HG03039 (cell line): ENCODE measurements at regions not wholly inside any gene's neighbourhood (a gene's known extent, or its start where the extent isn't known, plus 50 kb on each side); places are given as distances from the start of the nearest gene placed in this dataset.

Experiments
- ATAC-seq: cut with Tn5 transposase; IDR thresholded peaks from one replicate; pipeline ENCODE4 v1.9.1; 2021; ENCODE audit warnings: mild to moderate bottlenecking, moderate library complexity; ENCODE audit not compliant: unreplicated experiment

DNA sequence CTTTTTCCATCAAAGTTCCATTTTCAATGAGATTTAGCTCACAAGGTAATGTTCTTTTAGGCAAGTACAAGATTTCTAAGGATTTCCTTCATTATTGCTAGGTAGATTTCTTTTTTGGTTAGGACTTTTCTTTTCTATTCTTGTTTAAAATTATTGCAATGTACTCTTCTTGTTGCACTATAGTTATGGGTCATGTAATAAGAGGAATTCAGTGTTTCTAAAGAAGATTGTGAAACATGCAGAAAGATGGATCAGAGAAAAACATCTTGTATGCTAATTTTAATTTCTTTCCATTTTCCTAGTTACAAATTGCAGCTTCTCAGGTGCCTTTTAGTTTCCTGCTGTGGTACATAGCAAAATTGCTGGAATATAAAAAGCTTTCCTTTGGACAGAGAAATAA lies 56.1 kb downstream of the BTG1 start:
- ATAC-seq = no peak

DNA sequence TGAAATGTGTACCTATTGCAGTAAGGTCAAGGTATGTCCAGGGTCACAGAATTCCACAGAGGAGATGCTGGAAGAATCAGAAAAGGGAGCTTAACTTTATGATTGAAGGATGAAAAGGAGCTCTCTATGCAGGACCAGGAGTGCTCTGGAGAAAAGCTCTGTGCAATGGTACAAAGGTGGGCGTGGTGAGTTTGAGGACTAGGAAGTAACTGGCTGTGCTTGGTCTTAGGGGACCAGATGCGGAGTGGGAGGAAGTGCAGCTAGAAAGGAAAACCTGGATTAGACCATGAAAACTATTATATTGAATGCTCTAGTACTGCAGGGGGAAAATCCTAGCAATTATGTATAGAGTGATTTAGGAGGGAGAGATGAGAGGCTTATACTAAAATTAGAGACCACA lies 56.8 kb downstream of the BTG1 start:
- no peak for ATAC-seq

DNA sequence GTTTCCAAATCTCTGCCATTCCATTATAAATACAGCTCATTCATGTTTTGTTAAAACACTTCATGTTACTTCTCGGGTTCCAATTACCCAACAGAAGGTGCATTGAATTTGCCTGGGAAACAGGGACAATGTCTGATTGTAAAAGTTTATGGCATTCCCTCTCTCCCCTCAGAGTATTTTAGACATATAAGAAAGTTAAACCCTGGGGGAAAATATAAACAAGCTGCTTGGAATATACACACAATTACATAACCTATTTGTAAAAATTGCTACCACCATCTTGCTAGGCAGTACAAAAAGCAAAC lies 60.0 kb downstream of the BTG1 start:
- no peak for ATAC-seq

DNA sequence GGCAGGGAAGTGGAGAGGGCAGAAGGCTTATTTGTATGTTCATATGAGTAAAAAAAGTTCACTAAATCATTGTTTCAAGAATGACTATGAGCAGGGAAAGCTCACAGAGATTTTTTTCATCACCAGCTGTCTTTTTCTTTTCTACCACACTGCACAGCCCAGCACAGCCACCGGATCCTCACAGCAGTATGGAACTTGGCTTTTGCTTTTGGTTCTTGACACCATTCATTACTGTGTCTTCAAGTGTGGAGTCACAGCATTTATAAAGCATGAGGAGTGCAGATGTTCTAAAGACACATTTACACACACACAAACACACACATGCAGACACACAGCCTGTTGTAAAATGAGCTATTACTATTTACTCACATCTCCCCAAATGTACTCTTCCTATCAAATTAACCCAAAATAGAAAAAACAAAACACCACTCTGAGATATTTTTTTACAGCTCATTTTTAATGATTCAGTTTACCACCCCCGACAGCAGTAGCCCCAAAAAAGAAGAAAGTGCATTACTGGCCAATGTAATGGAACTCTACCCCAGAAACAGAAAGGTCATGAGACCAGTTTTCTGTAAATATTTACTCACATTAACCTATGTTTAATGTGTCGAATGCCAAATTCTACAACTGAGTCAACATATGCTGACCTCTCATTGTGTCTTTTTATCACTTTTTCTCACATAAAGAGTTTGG lies 60.5 kb downstream of the BTG1 start:
- no peak for ATAC-seq

DNA sequence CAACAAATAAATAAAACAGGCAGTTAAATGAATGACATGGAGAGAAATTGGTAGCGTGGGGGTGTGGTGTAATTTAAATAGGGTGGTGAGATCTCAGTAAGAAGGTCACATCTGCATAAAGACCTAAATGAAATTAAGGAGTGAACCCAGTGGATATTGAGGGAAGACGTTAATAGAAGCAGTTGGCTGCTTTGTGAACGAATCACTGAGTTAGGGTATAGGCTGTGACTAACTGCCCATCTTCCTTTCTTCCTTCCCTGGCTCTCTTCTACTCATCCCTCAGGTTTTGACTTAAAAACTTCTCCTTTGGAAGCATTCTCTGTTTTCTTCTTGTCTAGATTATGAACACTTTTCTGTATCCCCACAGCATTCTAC lies 64.7 kb downstream of the BTG1 start:
- ATAC-seq = no peak

DNA sequence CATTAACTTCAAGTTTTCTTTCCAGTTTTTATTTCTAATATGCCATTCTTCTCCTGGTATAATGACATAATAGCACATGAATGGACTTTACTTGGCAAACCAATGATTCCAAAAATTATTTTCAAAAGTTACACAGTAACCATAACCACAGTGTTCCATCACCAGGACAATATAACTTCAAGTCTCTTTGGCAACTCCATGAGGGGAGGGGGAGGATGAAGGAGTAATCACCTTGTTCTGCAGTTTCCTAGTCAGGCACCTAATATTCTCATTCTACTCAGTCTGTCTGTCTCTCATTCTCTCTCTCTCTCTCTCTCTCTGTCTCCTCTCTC lies 66.6 kb downstream of the BTG1 start:
- ATAC-seq = no peak

DNA sequence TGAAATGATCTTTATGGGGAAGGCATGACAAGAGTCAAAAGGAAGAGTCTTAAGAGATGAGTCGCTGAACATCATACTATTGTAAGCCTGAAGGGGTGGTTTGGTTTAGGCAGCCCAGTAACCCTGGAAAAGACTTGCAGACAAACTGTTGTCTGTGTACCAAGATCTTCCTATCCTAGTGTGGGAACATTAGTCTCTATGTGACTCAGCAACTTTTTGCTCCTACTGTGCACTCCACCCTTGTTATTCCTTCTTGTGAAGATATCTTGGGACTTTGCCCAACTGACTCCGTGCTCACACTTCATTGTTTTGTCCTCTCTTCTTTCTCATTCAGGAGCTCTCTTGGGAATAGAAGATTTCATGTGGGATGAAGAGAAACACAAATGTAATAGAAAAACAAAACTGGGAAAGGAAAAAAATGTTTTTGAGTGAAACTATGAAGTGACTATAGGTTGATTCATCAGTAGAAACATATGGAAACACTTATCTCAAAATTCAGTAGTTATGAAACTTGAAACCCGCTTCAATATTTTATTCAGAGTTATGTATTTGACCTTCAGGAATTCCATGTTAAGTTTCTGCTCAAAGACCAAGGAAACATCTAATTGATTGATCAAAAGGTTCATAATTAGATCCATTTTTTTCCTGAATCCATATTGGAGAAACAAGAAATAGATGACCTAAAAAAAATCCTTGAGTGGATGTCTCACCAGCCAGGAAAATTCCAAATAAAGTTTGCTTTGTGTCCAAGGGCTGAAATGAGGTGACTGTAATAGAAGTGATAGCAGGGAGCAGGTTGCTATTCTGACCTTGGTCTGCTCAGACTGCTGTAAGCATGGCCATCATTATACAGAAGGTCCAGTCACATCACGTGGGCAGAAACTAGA lies 67.2 kb downstream of the BTG1 start:
- no peak for ATAC-seq

DNA sequence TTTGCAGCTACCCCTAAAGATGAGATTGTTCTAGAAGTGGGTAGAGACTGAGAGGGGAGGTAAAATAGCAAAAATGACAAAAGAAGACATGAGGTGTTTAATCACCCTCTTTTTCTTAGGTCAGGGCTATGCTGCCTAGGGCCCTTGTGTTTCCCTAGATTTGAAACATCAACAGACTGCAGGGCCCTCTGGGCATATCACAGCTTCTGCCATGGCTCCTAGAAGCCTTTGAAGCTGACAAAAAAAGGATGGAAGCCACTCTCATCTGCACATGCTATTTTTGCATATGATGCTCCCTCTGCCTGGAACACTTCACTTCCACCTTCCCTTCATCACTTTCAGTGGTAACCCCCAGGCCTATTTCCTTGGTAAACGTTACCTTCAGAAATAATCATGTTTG lies 68.1 kb downstream of the BTG1 start:
- no peak for ATAC-seq

DNA sequence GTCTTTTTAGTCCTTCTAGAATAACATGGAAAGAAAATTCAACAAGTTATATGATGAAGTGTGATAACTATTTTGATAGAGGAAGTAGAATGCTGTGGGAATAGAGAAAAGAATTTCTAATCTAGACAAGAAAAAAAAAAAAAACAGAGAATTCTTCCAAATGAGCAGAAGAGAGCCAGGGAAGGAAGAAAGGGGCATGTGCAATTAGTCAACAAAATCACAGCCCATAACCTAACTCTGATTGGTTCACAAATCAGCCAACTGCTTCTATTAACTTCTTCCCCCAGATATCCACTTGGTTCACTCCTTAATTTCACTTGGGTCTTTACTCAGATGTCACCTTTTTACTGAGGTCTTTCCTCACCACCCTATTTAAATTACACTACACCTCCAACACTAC lies 69.5 kb downstream of the BTG1 start:
- ATAC-seq = no peak

DNA sequence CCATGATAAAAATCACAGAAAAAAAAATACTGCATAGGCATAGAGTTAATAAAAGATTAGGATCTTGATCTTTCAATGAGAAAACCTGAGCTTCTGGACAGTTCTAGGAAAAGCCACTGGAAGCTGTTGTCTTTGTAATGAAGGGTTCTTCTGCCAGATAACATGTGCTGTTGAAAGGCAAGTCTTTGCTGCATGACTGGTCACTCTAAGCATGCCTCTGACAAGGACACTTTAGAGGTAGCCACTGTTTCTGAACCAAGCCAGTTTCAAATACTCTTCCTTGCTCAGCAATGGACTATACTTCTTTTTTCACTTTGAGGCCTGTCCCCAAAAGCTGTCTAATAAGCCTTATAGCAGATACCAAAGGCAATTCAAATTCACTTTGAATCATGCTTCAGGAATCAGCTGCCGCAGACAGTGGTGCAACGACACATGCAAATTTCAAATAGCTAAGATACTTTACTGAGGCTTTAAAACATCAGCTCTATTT lies 70.2 kb downstream of the BTG1 start:
- no peak for ATAC-seq

DNA sequence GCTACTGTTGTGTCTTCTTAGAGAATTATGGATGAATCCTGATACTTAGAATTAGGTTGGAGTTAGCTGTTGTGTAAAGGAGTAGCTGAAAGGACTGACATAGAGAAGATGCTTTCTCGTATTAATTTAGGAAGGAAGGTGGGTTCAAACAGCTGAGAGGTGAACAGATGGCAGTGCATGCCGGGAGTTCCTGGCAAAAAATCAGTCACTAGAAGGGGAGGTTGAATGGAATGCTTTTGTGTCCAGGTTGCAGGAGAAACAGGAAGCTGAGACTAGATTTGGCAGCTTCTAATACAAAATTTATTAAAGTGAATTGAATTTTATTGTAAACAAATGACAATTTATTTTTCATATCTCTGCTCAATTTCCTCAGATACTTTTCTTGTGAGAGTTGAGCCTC lies 70.8 kb downstream of the BTG1 start:
- no peak for ATAC-seq

DNA sequence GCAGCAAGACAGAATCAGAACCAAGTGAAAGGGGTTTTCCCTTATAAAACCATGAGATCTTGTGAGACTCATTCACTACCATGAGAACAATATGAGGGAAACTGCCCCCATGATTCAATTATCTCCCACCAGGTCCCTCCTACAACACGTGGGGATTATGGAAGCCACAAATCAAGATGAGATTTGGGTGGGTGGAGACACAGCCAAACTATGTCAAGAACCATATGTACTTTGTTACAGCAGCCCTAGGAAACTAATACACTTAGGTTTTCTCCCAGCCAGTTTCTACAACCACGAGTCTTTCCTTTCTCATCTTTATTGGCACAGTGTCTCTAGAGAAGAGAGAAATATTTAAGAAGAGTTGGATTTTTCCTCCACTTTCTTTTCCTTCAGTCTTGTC lies 72.6 kb downstream of the BTG1 start:
- no peak for ATAC-seq

DNA sequence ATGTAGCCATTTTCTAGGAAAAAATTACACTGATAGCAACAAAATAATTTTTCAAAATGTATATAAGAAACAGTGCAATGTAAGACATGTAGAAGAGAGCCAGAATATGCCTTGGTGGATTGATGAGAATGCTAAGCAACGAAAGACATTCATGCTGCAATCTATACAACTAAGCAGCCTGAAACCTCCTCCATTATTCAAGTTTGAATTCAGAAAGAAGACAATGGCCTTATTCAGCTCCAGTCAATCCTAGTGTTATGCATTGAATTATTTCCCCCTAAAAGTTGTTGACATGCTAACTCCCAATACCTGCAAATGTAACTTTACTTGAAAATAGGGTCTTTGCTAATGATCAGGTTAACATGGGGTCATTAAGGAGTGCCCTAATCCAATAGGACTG lies 73.5 kb downstream of the BTG1 start:
- ATAC-seq = no peak

DNA sequence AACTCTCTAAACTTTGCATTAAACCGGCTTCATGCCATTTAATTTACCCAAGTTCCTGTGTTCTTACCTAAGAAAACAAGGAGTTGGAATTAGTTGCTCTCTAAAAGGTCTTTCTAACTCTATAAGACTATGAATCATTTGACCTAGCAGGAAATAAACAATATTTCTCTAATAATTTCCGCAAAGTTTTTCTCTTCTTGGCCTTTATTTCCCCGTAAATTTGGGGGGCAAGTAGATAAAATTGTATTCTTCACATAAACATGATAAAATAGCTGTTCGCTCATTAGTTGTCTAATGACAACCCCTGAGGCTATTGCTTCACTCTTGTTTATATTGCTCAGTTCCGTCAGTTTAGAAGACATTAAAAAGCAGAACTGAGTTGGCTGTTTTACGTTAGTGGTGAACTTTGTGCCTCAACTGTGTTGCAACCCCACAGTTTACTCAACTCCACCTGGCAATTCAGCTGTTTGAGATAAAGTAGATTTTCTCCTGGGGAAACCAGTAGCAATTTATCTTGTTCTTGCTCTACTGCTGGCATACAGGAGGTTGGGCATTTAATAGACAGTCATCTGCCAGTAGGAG lies 74.7 kb downstream of the BTG1 start:
- ATAC-seq = no peak

DNA sequence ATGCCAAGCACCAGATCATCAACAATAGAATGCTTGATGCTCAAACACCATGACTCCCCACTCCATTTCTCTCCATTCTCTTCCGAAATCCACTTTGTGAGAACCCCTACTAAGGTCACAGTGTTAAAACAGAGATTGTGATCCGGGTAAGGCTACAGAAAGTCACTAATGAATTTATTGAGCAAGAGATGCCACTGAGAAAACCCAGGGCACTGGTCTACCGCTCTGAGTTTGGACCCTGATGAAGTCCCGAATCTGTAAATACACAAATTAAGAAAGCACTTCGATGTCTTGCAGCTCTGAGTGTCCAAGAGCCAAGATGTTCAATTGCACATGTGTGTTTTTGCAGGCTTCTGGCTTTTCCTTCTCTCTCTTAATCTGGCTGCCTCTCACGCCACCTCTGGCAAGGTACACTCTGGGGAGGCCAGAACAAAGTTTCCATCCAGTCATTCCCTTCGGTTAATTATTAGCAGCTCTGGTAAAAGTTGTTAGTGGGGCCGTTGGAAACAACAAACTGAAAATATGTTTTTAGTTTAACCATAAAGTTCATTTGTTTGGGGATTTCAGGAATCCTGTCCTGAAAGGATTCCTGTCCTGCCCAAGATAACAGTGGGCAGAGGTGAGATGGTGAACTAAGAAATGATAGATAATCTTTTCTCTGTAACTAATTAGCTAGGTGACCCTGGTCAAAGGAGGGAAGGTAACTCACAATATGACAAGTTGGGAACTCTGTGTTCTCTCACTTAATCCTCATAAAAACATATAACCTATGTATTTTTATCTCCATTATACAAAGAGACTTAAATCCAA lies 75.4 kb downstream of the BTG1 start:
- no peak for ATAC-seq

DNA sequence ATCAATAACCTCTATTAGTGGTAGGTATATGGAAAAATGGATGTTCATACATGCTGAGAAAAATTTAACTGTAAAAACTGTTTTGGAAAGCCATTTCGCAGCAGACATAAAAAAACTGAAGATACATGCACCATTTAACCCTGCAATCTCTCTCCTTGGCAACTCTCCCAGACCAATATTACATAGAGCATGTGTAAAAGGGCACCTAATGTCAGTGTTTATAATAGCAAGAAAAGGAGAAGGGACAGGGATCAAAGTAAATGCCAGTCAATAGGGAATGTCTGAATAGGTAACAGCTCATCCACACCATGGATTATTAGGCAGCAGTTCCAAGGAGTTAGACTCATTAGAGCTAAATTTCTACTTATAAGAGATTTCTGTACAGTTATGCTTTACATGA lies 77.2 kb downstream of the BTG1 start:
- no peak for ATAC-seq

DNA sequence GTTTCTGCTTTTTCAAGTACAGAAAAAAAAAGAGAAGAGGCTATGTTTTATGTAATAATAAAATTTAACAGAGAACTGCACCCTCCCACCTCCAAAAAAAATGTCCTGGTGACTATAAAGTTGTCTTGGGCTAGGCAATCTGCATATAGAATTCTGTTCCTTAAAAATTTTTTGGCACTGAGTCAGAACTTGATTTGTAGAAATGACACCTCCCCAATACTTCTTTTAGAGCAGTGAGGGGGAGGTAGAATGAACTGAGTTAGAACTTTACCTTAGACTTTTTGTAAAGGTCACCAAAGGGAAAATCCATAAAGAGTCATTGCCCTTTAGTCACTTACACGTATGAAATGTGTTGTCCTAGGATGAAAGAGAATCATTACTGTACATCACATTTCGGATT lies 80.0 kb downstream of the BTG1 start:
- ATAC-seq = no peak

DNA sequence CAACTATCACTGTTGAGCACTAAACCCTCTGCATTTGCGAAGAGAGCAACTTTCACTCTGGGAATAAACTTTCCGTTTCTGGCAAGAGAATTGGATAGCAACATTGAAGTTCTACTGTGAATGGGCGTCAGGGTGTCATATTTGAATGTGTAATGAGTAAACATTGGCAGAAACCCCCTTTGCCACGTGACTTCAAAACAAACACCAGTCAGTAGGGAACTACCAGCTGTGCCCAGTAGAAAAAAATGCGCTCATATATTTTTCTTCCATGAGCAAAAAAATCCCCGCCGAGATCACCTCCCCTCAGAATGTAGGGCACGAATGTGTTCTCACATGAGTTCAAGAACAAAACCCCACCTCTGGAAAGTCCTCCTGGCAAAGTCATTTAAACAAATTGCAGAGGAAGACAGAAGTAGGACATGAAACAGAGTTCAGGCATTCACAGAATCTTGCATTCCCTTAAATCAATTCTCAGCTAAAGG lies 80.6 kb downstream of the BTG1 start:
- ATAC-seq = peak; percentile 51

DNA sequence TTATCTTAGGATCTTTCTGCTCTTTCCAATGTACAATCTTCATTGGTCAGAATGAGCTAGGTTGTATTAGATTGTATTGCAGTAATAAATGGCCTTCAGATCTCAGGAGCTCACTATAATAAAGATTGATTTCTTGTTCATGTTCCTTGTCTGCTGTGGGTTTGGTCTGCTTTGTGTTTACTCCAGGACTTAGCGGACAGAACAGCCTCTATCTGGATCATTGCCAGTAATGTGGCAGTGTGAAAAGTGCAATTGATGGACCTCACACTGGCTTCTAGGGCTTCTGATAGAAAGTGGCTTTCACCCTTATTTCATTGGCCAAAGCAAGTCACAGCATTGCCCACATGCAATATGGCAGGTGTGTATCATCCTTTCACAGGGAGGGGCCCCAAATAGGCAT lies 81.2 kb downstream of the BTG1 start:
- no peak for ATAC-seq

DNA sequence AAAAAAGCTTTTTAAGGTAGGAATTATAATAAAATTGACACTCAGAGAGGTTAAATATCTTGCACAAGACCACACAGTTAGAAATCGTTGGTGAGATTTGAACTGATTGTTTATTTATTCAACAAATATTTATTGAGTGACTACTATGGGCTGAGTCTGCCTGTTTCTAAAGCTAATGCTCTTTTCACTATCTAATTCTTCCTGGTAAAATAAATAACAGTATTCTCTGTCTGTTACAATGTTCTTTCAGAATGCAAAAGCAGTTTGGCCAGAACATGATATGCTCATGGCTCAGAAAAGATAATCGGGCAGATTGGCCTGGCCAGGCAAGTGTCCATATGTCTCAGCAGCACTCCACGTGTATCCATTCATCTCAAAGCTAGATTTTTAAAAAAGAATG lies 82.0 kb downstream of the BTG1 start:
- ATAC-seq = no peak
